Iris pigment epithelial cell (primary cell): ENCODE measurements at regions not wholly inside any gene's neighbourhood (a gene's known extent, or its start where the extent isn't known, plus 50 kb on each side); places are given as distances from the start of the nearest gene placed in this dataset.
"Not testable (repeated sequence)": the region's sequence is repeated elsewhere in the genome, so short reads cannot be mapped to it uniquely, and the experiment has no call there.

Experiments
- DNase-seq: peaks from one replicate; pipeline ENCODE4 v3.0.0-alpha.2; 2011; ENCODE audit warnings: low read depth

GRCh38 chr3:195999176-195999575 is 82.7 kb downstream of the TFRC start:
- not testable (repeated sequence) for DNase-seq

GRCh38 chr3:195996314-195996713 is 85.6 kb downstream of the TFRC start:
- DNase-seq: not testable (repeated sequence)

- DNase-seq: peak; percentile 18
Measured at GRCh38 chr3:195994343-195994742, 86.0 kb upstream of the TNK2 start.

GRCh38 chr3:195993671-195994070 is 85.3 kb upstream of the TNK2 start:
- DNase-seq: not testable (repeated sequence)

GRCh38 chr3:195992956-195993595 is 84.7 kb upstream of the TNK2 start:
- not testable (repeated sequence) for DNase-seq

- DNase-seq: not testable (repeated sequence)
Measured at GRCh38 chr3:195991986-195992385, 83.6 kb upstream of the TNK2 start.

- not testable (repeated sequence) for DNase-seq
Measured at GRCh38 chr3:195991243-195991642, 82.9 kb upstream of the TNK2 start.

- DNase-seq: not testable (repeated sequence)
Measured at GRCh38 chr3:195990841-195991174, 82.5 kb upstream of the TNK2 start.

- peak; percentile 34 for DNase-seq
Measured at GRCh38 chr3:195989921-195990840, 81.8 kb upstream of the TNK2 start.

GRCh38 chr3:195989197-195989920 is 81.0 kb upstream of the TNK2 start:
- not testable (repeated sequence) for DNase-seq

GRCh38 chr3:195988764-195989163 is 80.4 kb upstream of the TNK2 start:
- peak; percentile 14 for DNase-seq

- not testable (repeated sequence) for DNase-seq
Measured at GRCh38 chr3:195987001-195987400, 78.7 kb upstream of the TNK2 start.

- not testable (repeated sequence) for DNase-seq
Measured at GRCh38 chr3:195986576-195986975, 78.2 kb upstream of the TNK2 start.

GRCh38 chr3:195985348-195985920 is 77.1 kb upstream of the TNK2 start:
- DNase-seq: not testable (repeated sequence)

GRCh38 chr3:195984392-195985030 is 76.2 kb upstream of the TNK2 start:
- DNase-seq: not testable (repeated sequence)

GRCh38 chr3:195983880-195984279 is 75.5 kb upstream of the TNK2 start:
- DNase-seq: not testable (repeated sequence)

- not testable (repeated sequence) for DNase-seq
Measured at GRCh38 chr3:195982754-195983153, 74.4 kb upstream of the TNK2 start.

- DNase-seq: not testable (repeated sequence)
Measured at GRCh38 chr3:195981778-195982177, 73.4 kb upstream of the TNK2 start.

- not testable (repeated sequence) for DNase-seq
Measured at GRCh38 chr3:195979877-195980276, 71.5 kb upstream of the TNK2 start.

GRCh38 chr3:195978585-195978984 is 70.2 kb upstream of the TNK2 start:
- DNase-seq: not testable (repeated sequence)

- DNase-seq: not testable (repeated sequence)
Measured at GRCh38 chr3:195976876-195977275, 68.5 kb upstream of the TNK2 start.

GRCh38 chr3:195974281-195974680 is 65.9 kb upstream of the TNK2 start:
- DNase-seq: not testable (repeated sequence)
